ENCODE measurements at regions not wholly inside any gene's neighbourhood (a gene's known extent, or its start where the extent isn't known, plus 50 kb on each side); places are given as distances from the start of the nearest gene placed in this dataset.

DNA sequence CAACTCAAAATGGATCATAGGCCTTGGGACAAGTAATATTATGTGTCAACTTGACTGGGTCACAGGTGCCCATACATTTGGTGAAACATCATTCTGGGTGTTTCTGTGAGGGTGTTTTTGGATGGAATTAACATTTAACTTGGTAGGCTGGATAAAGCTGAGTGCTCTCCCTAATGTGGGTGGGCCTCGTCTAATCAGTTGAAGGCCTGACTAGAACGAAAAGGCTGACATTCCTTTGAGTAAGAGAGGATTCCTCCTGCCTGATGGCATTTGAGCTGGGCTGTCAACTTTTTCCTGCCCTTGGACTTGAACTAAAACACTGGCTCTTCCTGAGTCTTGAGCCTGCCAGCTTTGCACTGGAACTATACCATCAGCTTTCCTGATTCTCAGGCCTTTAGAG is 93.4 kb upstream of the ESRRB start:
- TF ChIP-seq, protein P1, sequence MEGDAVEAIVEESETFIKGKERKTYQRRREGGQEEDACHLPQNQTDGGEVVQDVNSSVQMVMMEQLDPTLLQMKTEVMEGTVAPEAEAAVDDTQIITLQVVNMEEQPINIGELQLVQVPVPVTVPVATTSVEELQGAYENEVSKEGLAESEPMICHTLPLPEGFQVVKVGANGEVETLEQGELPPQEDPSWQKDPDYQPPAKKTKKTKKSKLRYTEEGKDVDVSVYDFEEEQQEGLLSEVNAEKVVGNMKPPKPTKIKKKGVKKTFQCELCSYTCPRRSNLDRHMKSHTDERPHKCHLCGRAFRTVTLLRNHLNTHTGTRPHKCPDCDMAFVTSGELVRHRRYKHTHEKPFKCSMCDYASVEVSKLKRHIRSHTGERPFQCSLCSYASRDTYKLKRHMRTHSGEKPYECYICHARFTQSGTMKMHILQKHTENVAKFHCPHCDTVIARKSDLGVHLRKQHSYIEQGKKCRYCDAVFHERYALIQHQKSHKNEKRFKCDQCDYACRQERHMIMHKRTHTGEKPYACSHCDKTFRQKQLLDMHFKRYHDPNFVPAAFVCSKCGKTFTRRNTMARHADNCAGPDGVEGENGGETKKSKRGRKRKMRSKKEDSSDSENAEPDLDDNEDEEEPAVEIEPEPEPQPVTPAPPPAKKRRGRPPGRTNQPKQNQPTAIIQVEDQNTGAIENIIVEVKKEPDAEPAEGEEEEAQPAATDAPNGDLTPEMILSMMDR (IDR thresholded peaks at IDR 0.05 in 8 of 11, conservative IDR thresholded peaks at IDR 0.05 in 3 of 11) = no peak
- TF ChIP-seq POLR2AphosphoS5 (IDR thresholded peaks at IDR 0.05) (no peak), POLR2A (IDR thresholded peaks at IDR 0.05) (no peak)

Data from spleen (tissue), 7 donors.